ENCODE measurements at regions not wholly inside any gene's neighbourhood (a gene's known extent, or its start where the extent isn't known, plus 50 kb on each side); places are given as distances from the start of the nearest gene placed in this dataset.
"Not testable (repeated sequence)": the region's sequence is repeated elsewhere in the genome, so short reads cannot be mapped to it uniquely, and the experiment has no call there.

DNA sequence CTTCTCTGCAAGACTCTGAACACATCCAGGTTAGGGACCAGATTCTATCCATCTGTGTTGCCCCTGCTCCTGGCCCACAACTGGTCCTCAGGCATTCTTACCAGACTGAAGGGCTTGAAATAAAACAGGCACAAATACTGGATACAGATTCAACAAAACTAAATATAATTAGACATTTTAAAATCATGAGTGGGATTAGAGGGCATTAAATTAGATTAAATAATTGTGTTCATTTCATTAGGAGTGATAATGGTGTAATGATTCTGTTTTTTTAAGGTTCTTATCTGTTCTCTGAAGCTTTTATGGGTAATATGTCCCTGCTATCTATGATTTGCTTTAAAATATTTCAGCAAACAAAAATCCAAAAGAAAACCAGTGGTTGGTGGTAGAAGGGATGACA lies 226.5 kb downstream of the IRS1 start:
- DNase-seq = no peak

DNA sequence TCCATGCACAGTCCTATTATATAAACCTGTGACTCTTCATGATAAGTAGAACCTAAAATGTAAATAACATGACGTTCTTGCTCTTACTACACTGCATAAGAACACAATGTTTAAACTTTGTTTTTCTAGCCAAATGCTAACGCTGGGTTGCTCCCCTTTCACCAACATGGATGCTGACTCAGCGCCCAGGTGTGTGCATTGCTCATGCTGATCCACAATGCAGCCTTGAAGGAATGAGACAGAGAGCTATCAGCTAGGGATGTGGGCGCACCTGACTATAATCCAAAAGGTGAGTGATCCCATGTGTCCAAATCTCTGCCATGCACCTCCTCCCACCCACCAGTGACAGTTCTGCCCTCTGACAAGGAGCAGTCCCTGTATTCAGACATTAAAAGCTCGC lies 235.0 kb downstream of the IRS1 start:
- DNase-seq = no peak

DNA sequence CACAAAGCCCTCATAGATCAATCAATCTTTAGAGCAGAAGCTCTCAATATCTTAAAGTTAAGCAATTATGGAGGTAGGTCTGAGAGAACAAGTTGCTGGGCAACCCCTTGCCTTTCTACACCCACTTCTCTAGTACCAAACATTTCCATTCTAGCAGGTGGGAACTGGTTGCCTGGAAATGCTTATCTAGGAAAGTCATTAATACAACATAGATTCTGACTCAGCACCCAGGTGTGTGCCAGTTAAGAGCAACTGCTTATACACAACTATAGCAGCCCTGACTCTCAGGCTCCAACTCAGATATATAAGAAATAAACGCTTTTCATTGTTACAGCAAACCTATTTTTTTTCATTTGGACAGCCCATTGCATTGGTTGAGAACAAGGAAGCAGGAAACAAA lies 237.7 kb downstream of the IRS1 start:
- DNase-seq = no peak

DNA sequence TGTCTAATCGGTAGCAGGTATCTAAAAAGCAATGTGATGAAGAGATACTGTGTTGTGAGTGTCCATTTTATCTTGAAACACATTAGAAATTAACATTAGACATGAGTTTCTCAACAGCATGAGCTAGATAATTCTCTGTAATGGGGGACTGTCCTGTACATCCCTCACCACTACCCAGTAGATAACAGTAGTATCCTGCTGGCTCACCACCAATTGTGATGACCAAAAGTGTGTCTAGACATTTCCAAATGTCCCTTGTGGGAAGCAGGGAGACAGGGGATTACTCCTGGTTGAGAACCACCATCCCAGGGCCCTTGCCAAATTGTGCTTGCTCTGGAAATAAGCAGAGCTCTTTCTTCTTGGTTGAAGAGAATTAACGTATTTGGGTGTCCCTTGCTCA lies 239.3 kb downstream of the IRS1 start:
- DNase-seq = no peak

DNA sequence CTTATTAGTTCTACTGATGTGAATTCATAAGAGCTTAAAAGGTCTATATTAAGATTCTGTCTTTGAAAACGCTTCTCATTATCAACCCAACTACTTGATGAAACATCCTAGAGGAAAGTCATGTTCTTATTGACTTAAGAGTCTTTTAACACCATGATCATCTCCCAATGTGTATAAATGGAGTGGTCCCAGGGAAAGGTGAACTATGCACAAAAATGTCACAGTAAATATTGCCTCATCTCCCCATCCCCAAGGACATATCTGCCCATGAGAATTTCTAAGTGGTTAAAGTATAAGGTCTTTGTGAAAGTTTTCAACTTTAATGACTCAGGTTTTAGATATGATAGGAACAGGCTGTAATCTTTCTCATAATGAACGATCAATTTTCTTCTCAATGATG lies 240.1 kb downstream of the IRS1 start:
- DNase-seq = no peak

DNA sequence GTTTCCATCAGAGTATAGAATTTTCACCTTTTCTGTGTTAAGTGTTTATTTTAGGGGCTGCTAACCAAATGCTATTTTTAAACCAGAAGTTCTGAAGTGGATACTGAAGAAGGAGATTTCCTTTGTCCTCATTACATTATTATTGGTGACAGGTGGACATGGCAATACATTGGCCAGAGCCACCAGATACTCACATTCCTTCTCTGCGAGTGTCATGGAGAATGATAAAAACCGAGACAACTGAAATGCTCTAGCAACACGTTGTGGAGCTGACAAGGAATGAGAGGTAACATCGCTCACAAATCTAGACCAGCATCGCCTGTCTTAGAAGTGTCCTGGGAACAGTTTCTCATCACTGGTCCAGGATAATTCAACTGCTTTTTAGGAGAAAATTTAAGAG lies 241.2 kb downstream of the IRS1 start:
- no peak for DNase-seq

DNA sequence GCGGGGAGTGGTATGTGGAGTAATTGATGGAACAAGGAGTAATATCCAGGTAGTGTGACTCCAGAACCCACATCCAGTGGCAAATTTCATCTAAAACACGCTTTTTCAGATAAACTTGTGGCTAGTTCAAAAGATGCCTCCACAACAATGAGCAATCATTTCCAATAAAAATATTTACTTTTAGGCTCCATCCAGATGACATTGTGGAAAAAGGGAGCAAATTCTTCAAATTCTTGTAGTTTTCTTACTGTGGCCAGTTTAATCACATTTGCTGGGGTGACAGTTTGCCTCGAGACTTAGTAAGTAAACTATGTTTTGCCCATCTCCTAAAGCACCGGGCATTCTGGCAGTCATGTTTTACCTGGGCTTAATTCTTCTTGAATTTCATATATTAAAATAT lies 243.6 kb downstream of the IRS1 start:
- no peak for DNase-seq

DNA sequence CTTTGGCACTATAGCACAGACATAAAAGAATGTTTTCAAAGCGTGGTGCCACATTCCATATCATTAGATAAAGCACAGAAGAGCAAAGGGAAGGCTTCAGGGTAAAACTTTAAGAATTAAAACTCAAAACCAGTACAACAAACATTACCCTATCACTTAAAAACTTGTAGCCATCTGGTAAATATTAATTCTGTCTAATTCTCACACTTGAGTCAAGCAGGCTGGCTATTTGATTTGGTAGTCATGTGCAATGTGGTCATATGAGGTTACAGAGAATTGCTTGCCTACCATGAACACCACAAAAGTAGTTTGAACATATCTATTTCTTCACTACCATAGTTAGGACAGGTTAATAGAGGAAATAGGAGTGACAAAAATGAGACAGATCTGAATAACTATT lies 244.9 kb downstream of the IRS1 start:
- peak; percentile 32 for DNase-seq

DNA sequence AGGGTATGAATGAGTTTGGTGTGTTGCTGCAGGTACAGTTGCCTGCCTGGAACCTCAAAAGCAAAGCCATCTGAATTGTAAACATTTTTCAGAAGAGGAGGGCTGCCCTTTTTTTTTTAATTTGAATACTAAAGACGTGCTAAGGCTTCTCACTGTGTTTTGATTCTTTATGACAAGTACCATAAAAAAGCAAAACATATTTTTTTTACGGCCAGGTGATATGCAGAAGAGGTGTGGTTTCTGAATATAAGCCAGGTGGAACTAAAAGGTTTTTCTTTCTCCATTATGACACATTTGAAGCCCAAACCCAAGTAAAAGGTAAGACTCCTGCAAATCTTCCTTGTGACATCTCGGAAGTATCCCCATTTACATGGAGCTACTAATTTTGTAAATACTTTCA lies 246.3 kb downstream of the IRS1 start:
- DNase-seq = no peak

DNA sequence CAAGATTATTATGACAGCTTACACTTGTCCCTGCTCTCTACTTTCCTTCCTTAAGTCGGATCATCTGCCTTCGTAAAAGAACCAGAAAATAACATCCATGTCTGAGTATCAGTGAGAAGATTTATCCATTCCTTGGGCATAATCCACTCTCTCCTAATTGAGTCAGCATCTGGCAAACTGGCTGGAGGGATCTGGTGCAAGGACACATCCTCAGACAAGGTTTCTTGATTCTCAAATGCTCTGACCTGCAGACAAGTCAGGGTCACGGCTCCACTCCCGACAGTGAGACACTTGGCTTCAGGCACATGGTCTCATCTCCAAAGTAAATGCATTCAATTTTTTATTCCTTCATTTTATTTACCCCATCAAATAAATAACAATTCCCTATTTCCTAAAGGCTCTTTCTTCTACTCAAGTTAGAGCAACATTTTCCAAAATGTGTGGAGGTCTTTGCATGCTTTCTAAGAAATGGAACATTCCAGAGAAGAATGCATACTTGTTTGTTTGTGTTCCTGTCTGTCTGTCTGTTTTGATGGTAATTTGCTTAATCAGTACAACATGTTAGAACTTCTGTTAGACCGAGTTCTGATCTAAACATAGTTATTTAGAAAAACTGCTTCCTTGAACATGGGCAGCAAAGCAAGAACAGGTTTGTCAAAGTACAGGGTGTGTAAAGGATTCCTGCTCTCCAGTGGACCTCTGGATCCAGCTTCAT lies 246.9 kb downstream of the IRS1 start:
- no peak for DNase-seq

DNA sequence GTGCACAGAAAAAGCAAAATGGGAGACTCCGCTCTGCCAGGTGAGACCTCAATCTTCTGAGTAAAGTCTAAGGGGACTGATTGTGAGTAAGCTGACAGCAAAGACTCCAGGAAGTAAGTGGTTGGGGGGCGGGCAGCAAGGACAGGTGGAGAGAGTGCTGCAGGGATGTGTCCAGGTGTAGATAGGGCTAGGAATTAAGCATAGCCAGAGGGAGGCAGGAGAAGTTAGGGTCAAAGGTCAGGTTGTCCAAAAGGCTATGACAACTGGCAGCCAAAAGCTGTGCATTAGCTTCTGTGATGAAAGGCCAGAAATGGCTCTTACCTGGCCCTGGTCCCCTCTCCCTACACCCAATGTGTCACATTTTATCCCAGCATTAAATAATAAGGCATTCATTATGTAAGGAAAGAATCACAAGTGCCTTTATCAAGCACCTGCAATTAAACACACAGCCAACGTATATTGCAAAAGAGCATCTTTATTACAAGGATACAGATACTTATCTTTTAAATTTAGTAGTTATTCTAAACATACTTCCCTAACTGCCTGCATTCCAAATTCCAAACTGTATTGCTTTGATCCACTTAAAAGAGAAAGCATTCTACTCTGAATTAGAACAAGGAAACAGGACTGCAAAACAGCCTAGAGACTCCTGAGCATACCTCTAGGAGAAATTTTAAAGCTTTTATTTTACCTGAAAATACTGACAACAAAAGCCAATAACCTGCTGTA lies 247.9 kb downstream of the IRS1 start:
- no peak for DNase-seq

DNA sequence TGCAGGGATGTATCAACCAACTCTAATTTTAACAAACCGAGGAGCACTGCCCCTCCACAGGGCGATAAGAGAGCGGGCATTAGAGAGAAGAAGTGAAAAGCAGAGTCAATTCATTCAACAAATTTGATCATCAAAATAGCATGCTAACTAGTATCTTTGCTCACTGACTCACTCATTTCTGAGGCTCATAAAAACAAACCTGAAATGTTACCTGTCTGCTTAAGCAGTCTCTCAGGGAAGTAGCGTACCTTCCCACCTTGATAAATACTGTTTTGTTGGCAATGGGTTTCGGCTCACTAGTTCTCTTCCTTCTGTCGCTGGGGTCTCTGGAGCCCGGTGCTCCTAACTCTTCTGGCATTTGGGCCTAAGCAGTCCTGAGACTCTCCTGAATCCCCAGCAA lies 248.8 kb downstream of the IRS1 start:
- DNase-seq = no peak

DNA sequence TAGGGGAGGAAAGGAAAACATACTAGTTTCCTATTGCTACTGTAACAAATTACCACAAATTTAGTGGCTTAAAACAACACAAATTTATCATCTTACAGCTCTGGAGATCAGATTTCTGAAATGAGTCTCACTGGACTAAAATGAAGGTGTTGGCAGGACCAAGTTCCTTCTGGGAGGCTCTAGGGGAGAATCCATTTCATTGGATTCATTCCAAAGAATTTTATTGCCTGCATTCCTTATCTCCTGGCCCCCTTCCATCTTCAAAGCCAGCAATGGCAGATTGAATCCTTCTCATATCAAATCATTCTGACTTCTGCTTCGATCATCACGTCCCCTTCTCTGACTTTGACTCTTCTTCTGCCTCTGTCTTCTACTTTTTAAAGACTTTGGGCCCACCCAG lies 250.9 kb downstream of the IRS1 start:
- peak; percentile 61 for DNase-seq

DNA sequence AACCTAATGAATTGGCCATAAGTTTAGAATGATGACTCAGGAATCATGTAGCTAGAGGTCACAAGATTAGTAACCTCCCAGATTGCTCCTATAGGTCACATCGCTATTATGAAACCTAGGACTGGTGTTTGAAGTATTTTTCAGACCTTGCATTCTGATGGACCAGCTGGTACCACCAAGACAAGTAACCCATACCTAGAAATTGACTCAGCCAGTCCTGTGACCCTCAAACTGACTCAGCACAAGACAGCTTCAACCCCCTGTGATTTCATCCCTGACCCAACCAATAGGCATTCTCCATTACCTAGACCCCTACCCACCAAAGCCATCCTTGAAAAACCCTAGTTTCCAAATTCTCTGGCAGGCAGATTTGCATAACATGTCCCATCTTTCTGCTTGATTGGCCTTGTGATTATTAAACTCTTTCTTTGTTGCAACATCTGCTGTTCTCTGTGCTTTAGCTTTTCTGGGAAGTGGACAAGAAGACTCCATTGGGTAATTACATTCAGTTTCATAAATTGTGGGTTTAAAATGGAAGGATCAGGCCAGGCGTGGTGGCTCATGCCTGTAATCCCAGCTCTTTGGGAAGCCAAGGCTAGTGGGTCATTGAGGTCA lies 254.9 kb downstream of the IRS1 start:
- no peak for DNase-seq

DNA sequence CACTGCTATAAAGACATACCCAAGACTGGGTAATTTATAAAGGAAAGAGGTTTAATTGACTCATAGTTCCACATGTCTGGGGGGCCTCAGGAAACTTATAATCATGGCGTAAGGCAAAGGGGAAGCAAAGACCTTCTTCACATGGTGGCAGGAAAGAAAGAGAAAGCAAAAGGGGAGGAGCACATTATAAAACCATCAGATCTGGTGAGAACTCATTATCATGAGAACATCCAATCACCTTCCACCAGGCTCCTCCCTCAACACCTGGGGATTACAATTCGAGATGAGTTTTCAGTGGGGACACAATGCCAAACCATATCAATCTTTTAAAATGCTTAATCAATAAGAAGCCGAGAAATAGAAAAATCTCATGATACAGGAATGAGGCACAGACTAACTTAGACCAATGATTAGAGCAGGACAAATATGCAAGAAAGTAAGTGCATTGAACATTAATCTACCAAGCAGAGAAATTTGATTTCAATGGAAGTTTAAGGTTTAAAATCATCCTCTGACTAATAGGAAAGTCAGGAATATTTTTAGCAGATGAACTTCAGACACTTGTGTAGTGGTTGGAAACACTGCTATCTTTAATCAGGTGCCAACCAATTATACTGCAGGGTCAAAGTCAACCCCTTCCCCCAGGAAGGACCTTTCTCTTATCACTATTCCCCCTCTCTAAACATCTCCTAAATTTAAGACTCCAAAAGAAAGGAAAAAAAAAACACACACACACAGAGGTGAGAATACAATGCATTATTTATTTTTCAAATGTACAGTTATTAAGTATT lies 259.2 kb downstream of the IRS1 start:
- no peak for DNase-seq

DNA sequence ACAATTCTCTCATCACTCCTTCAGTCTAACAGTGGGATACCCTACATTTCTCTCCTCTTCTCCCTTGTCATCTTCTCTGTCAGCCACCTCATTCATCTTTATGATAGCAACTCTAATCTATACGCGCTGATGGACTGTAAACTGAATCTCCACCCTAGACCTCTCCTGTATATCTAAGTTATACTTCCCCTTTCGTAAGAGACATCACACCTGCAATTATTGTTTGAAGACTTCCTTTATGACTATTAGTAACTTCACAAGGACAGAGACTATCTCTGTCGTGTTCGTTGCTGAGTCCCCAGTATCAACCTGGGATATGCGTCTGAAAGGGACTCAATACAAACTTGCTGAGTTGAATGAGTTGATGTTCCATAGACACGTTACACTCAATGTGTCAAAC lies 263.2 kb downstream of the IRS1 start:
- no peak for DNase-seq

DNA sequence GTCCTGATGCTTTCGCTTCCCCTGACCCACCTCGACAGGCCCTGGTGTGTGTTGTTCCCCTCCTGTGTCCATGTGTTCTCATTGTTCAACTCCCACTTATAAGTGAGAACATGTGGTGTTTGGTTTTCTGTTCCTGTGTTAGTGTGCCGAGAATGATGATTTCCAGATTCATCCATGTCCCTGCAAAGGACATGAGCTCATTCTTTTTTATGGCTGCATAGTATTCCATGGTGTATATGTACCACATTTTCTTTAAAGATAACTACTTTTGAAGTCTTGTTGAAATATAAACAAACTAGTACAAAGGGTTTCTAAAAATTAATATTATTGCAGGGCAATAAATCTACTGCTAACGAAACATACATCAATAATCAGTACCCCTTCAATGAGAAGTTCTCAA lies 266.6 kb downstream of the IRS1 start:
- not testable (repeated sequence) for DNase-seq

DNA sequence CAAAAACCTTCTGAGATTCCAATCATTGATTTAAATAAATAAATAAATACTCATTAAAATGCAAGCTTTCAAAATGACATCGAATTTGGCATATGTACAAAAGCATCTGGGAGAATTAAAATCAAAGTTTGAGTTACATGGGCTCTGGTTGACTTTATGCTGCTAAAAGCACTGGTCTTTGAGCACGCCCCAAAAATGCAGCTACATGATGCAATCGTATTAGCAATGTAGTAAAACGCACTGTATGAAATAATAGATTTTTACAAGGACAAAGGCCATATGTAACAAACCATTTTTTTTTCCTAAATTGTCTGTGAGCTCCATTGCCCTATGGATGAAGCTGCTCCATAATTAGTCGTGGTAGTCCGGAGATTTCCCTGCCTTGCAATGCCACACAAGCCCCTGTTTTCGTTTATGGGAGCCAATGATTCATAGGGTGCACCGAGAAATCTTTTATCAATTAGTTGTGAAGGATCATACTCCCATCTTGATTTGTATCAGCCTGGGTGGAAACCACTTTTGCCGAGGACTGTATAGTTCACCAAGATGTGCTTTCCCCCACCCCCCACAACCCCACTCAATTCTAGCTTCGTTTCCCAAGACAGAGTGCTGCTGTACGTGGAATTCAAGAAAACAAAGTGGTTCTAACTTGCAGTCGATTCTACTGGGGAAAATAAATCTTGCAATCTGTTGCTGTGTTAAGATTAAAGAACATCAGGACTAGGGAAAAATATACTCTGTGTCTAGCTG lies 268.4 kb downstream of the IRS1 start:
- DNase-seq = peak; percentile 41

DNA sequence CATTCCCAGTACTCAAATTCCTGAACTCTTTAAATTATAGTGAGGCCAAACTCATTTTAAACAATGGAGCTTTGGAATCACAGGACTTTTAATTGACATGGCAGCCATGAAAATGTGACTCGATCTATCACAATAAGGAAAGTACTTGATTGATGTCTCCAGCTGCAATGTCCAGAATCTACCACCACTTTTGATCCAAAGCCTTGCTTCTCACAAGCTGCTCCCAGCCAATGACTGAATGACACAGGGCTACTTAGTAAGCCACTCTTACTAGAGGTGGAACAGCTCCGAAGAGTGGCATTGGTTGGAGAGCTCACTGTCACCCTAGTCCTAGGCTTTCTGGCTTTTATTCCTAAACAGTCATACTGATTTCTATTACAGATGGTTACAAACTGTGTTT lies 270.1 kb downstream of the IRS1 start:
- no peak for DNase-seq

DNA sequence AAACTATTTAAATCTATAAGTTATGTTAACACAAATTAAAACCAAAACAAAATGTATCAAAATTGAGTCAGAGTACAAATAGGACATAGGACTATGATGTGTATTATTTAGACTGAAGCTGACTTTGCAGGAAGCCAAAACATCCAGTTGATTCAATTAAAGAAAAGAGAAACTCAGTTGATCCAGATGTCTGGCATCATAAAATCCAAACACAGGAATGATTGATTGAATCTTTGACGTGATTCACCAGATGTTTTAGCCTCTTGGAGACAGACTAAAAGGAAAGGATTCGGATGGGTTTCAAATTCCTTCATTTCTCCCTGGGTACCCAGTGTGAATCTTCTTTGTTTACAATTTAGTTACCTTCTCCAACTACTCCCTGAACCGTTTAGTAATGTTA lies 272.9 kb downstream of the IRS1 start:
- DNase-seq = peak; percentile 42

DNA sequence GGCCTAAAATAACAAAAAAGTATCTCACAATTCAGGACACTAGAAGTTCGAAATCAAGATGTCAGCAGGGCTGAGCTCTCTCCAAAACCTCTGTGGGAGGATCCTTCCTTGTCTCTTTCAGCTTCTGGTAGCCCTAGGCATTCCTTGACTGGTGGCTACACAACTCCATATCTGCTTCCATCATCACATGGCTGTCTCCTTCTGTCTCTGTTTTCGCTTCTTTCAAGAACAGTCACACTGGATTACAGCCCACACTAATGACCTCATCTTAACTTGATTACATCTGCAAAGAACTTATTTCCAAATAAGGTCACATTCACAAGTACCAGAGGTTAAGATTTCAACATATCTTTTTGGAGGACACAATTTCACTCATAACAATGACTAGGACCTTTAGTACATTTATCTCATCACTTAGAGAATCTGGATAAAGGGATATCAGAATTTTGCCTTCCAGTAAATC lies 275.2 kb downstream of the IRS1 start:
- DNase-seq = peak; percentile 88

DNA sequence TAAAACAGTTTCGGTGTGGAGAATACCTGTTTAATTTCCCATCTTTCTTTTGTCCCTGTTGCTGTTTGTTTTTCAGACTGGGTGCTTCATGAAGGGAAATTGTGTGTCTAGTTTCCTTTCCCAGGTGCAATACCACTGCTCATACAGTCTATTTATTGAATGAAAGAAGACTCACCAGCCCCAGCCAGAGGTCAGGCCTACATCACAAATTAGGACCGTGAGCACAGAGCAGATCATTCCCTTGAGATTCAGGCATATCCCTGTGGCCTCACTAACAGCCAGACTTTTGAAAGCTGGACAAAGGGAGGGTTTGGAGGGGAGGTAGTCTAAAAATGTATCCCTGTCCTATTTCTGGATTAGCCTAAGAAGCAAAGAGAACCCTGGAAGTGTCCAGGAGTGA lies 278.9 kb downstream of the IRS1 start:
- no peak for DNase-seq

Measured in fibroblast of skin of right quadriceps (primary cell).